Stimulated activated CD4-positive, alpha-beta T cell treated with anti-CD3 and anti-CD28 coated beads, Interleukin-2, amount 100 ng/mL, for 24 hours (primary cell): ENCODE measurements at regions not wholly inside any gene's neighbourhood (a gene's known extent, or its start where the extent isn't known, plus 50 kb on each side); places are given as distances from the start of the nearest gene placed in this dataset.

ENCODE experiments used
- DNase-seq, 2 donors: peaks; one replicate each; pipeline ENCODE4 v3.0.0-alpha.2; 2020

DNA sequence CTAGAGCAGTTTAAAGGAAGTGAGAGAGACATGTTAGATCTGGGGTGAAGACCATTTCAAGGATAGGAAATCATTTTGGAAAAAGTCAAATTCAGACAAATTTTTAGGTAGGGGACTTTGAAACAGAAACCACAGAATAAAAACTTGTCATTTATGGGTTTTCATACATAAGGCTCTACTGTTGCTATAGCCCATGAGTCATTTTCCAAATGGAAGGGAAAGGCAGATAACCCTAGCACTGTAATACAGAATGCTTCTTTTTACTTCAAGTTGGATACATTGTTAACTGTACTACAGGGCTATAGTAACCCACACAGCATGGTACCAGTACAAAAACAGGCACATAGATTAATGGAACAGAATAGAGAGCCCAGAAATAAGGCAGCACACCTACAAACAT lies 455.4 kb downstream of the EBF1 start:
- no peak for DNase-seq

DNA sequence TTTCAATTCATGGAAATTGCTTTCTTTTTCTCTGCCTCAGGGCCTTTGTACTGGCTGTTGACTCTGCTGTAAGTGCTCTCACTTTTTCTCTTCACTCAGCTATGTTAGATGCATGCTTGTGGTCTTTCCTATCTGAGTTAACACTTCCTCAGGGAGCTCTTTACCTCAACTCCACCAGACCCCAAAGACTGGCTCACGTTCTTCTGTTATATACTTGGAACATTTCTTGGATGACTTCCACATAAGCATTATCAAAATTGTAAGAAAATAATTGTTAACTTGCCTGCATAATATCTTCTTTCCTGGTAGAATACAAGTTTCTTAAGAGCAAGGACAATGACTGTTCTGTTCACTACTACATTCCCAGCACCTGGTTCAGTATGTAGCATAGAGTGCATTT lies 455.9 kb downstream of the EBF1 start:
- no peak for DNase-seq

GRCh38 chr5:158642879-158643278 lies 456.8 kb downstream of the EBF1 start:
- DNase-seq: no peak

DNA sequence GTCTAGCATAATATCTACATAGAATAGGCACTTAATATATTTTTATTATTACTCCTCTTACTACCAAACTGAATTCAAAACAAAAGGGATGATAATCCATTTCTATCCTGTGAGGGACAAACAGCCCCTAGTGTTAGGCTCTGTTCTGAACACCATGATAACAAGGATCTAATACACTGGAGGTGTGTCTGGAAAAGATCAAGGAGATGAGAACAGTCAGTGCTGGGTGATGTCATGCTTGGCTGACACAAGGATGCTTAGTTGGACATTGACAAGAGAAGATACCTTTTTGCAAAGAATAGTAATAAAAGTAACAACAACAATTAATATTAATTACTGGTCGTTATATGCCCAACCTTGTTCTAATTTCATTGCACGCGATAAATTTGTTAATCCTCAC lies 458.7 kb downstream of the EBF1 start:
- no peak for DNase-seq

GRCh38 chr5:158640593-158640980 lies 459.1 kb downstream of the EBF1 start:
- DNase-seq: no peak

- no peak for DNase-seq
Measured at GRCh38 chr5:158639881-158640592, 459.7 kb downstream of the EBF1 start.

GRCh38 chr5:158638396-158638795 lies 461.3 kb downstream of the EBF1 start:
- no peak for DNase-seq

- DNase-seq: no peak
Measured at GRCh38 chr5:158637039-158637438, 462.7 kb downstream of the EBF1 start.

DNA sequence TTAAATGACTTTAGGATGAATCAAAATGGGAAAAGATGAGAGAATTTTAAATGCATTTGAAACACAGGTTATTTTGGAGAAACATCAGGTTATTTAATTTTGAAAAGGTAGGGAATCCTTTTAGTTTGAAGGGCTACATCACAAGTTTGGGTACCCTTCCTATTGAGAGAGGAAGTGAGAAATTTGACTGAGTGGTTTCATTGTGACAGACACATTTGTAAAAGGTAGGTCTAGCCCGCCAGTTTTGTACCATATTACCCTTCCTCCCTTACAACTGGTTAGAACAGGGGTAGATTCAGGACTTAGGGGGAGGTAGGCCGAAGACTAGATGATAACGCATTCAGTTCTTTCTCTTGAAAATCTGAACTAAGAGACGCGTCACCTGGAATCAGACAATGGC lies 464.2 kb downstream of the EBF1 start:
- no peak for DNase-seq

DNA sequence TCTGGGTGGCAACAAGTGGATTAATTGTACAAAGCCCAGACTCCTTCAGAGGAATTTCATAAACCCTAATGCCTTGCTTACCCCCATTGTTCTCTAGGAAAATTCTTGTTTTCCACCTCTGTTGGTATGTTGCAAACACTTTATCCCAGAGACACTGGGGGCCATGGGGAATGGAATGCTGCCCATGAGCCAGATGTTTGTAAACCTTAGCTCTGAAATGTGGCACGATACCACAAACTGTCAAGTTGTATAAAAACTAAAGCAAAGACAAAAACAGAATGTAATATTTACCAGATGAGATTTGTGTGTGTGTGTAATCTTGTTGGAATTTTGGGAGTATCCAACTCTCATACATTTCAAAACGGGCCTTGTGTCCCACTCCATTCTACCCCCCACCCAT lies 465.0 kb downstream of the EBF1 start:
- DNase-seq: no peak

- no peak for DNase-seq
Measured at GRCh38 chr5:158629591-158630312, 470.0 kb downstream of the EBF1 start.

DNA sequence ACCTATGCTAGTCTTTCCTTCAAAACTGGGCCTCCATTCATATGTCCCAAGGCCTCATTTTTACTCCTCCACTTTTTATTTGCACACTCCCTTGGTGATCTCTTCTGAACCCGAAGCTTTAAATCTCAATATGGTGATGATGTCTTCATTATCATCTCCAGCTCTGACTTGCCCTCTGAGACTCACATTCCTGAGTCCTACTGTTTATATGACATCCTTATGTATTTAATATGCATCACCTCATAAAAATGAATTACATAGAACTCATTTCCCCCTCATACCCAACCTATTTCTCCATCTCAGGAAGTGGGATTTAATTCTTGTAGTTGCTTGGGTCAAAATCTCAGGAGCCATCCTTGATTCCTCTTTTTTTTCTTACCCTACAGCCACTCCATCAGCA lies 473.0 kb downstream of the EBF1 start:
- DNase-seq: no peak

GRCh38 chr5:158623971-158624370 lies 475.7 kb downstream of the EBF1 start:
- no peak for DNase-seq

- DNase-seq: no peak
Measured at GRCh38 chr5:158621391-158621790, 478.3 kb downstream of the EBF1 start.

DNA sequence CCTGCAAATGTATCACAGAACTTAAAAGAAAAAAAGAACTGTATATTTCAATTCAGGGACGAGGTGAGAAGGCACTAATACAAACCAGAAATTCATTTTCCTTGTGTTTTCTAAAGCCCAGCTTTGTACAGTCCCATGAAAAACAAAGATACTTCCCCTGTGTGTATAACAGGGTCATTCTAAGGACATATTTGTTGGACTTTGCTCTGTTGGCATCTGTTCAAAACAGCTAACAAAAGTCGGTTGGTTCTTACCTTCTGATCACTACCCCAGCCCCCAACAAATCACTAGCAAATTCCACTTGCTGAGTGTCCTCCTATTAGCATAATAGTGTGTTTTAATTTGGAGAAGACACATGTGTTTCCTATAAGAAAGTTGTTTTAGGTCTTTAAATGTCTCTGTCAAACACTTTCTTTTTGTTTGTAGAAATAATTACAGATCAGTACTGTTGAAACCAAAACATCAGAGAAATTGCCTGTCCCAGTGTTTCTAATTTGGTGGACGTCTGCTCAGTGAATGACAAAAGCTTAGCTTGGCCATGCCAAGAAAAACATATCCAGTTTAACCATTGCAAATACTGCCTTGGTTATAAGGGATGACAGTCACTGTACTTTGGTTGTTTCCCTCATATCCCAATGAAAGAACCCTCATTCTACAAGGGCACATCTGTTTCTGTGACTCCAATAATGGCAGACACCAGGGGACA lies 480.5 kb downstream of the EBF1 start:
- DNase-seq: no peak

- DNase-seq: no peak
Measured at GRCh38 chr5:158618256-158618655, 481.5 kb downstream of the EBF1 start.

DNA sequence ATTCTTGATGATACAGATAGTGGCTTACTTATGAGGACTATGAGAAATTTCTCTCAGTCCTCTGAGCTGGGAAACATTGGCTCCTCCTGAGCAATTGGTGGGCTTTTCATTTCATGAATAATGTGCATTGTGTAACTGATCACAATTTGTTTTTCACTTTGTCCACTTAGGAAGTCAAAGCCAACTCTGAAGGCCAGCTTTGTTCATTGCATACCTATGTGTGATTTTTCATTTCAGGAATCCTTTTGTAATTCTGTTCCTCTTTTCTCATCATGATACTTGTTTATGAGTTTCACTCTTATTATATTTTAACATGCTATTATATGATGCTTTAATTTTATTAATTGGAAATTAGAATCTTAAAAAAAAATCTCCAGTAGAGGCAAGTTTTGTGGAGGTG lies 483.0 kb downstream of the EBF1 start:
- no peak for DNase-seq

DNA sequence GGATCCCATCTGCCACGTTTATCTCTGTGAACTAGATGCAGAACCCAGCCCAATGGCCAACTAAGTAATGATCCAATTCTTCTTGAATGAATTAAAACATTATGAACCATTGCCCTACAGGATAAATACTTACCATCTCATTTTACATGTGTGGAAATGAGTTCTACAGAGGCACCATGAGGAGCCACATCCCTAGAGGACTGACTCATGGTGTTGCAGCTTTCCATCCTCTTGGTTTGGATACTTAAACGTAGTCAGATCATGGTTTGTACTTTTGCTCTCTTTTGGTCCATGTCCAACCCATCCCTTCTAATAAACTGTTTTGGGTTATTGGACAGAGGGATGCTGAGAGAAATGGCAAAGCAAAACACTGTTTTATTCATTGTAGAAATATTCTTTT lies 484.8 kb downstream of the EBF1 start:
- no peak for DNase-seq

GRCh38 chr5:158611581-158611980 lies 488.1 kb downstream of the EBF1 start:
- DNase-seq: no peak

- no peak for DNase-seq
Measured at GRCh38 chr5:158610051-158610415, 489.7 kb downstream of the EBF1 start.

- DNase-seq: no peak
Measured at GRCh38 chr5:158609333-158610050, 490.2 kb downstream of the EBF1 start.

DNA sequence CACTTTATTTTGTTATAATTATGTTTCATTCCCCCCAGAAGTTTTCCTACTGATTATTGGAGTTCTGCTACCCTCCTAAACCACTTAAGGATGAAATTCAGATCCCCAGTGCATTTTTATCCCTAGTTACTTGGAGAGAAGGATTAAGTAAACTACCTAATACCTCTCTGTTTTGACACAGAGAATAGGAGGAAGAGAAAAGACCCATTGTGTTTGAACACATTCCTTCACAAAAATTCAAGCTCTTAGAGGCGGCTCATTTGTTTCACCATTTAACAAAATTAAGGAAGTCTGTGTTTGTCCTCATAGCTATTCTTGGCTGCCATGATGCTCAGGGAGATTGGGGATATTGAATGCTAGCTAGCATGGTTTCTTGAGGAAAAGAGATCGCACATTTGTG lies 492.6 kb downstream of the EBF1 start:
- DNase-seq: no peak

GRCh38 chr5:158606233-158606632 lies 493.5 kb downstream of the EBF1 start:
- no peak for DNase-seq

- DNase-seq: no peak
Measured at GRCh38 chr5:158602981-158603380, 496.7 kb downstream of the EBF1 start.
